ELR (cell line): ENCODE measurements at regions not wholly inside any gene's neighbourhood (a gene's known extent, or its start where the extent isn't known, plus 50 kb on each side); places are given as distances from the start of the nearest gene placed in this dataset.
A peak's percentile ranks its signal among the peaks of the same experiment; 100 is the strongest.

ENCODE experiments used
- DNase-seq: peaks from one replicate; pipeline ENCODE4 v3.0.0-alpha.2; 2015; ENCODE audit warnings: low read depth

GRCh38 chr20:59434960-59435359, 134.5 kb downstream of the EDN3 start:
- DNase-seq = no peak

DNA sequence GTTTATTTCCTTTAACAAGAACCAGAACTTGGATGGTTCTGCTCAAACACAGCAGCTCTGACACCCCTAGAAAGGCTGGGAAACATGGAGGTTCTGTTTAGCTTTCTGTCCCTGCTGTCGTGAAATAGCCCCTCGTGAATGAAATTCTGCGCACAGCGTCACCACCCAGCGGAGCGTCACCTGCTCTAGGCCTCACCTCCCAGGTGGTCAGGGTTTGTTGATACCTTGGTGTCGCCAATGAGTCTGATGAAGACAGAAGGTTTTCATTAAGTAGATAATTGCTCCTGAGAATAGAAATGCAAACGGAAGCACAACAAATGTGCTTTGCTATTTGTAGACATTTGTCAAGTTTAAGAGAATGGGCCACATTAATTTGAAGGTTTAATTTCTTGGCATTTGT, 135.1 kb downstream of the EDN3 start:
- no peak for DNase-seq

GRCh38 chr20:59437601-59438031, 137.2 kb downstream of the EDN3 start:
- DNase-seq = no peak

GRCh38 chr20:59438201-59438600, 137.8 kb downstream of the EDN3 start:
- DNase-seq = no peak

GRCh38 chr20:59439243-59439642, 138.8 kb downstream of the EDN3 start:
- DNase-seq = no peak

GRCh38 chr20:59441306-59441705, 140.9 kb downstream of the EDN3 start:
- DNase-seq = no peak

- no peak for DNase-seq
Observed at GRCh38 chr20:59441860-59442810, 141.7 kb downstream of the EDN3 start.

DNA sequence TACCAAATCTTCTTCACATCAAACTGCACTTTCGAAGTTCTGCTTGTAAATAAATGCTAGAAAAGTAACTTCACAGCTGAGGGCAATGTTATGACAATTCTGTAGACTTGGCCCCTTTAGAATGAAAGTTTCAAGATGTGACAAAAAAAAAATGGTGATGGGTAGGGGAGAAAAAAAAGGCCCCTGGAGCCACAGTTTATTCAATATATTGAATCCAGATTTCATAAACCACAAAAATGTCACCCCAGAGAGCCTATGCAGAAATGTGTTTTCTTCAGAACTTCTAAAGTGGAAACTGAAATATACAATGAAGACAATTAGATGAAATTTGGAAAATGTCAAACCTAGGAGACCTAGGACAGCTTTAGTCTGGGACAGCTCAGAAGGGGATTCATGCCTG, 143.1 kb downstream of the EDN3 start:
- no peak for DNase-seq

DNA sequence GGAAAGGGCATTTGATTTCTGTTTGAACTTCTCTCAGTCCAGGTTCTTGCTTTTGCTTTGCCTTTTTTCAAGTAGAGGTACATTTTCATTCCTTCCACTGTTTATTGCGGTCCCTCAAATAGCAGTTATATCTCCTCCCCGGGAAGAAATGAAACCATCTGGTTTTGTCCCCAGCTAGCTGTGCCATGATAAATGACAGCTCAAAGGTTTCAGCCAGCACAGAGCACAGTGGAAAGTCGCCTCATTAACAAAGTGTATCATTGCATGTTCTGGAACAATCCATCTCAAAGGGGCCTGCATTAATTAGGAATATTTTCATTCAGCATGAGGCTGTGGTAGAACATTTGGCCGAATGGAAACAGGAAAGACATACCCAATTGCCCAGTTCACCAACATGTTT, 146.0 kb downstream of the EDN3 start:
- DNase-seq = no peak

DNA sequence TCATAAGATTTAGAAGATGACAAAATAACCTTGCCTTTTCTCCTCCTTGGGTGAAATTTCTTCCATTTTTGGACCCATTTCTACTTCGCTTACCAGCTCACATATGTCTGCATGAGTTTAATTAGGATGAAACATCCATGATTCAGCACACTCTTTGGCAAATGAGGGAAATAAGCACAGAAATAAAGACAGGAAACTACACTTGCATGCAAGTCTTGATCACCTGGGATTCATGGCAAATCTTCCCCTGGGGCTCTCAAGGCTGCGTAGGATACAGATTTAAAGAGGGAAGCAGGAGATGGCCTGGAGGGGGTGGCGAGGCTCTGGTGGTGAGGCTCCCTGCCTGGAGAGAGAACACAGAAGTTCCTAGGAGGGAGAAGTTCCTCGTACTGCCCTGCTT, 147.8 kb downstream of the EDN3 start:
- DNase-seq = peak; percentile 10

- peak; percentile 7 for DNase-seq
Observed at GRCh38 chr20:59448851-59449444, 148.5 kb downstream of the EDN3 start.

GRCh38 chr20:59451066-59451630, 150.7 kb downstream of the EDN3 start:
- no peak for DNase-seq

- DNase-seq = no peak
Observed at GRCh38 chr20:59451641-59452040, 151.2 kb downstream of the EDN3 start.

DNA sequence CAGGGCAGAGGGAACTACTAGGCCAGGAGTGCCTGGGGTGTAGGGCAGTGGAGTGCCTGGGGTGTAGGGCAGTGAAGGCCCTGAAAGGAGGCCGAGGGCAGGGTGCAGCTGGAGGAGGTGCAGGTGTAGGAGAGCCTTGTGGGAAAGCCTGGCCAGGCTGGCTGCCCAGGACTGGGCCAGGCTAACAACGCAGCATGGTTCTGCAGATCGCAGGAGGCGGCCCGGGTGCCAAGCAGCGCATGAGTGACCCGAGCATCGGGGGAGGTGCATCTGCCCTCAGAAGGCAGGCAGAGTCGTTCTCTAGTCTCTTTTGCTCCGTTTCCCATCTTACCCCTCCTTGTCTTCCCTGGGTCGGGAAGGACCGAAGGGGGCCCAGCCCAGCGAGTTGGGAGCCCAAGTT, 151.5 kb upstream of the PHACTR3 start:
- DNase-seq = no peak

GRCh38 chr20:59453759-59454560, 150.4 kb upstream of the PHACTR3 start:
- no peak for DNase-seq

DNA sequence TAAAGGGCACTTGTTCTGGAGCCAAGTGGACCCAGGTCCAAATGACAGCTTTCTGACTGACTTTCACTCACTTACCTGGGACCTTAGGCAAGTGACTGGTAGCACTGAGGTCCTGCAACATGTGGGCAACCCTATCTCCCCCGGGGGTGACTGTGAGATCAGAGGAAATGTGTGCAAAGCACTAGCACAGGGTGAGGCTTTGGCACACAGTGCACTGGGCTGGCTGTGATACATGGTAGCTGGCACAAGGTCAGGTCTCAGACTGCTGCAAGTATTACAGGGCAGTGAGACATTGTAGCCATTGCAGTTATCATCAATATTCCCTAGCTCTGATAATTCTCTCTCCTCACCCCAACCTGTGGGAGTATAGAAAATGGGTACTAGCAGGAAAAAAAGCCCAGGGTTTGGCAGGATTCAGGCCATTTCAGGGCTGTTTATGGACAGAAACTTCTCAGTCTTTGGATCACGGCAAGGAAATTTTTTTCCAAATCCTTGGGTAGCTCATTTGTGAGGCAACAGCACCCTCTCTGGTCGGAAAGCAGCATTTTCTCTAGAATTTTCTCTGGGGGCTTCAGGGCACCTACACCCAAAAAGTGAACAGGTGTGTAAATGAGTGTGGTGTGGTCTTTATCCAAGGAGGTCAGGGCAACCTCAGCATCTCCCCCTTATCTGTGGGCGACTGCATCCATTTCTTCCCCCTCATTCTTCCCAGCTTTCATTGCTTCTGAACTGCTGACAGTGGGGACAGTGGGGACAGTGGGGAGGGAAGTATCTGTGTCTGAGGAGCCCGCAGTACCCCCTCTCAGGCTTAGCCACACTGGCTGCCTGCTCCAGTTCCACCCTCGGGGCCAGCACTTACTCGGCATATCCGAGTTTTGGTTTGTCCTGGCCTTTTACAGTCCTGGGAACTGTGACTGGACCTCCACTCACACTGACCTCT, 148.7 kb upstream of the PHACTR3 start:
- peak; percentile 29 for DNase-seq

- no peak for DNase-seq
Observed at GRCh38 chr20:59456342-59457279, 147.7 kb upstream of the PHACTR3 start.

- DNase-seq = no peak
Observed at GRCh38 chr20:59458645-59459044, 145.7 kb upstream of the PHACTR3 start.

GRCh38 chr20:59459586-59459985, 144.8 kb upstream of the PHACTR3 start:
- DNase-seq = no peak

GRCh38 chr20:59460352-59460751, 144.0 kb upstream of the PHACTR3 start:
- DNase-seq = no peak
